ENCODE measurements at regions not wholly inside any gene's neighbourhood (a gene's known extent, or its start where the extent isn't known, plus 50 kb on each side); places are given as distances from the start of the nearest gene placed in this dataset.
A peak's percentile ranks its signal among the peaks of the same experiment; 100 is the strongest.

- no peak for DNase-seq
These were observed 95.5 kb downstream of the RDH14 start for GRCh38 chr2:18464913-18465312.

- no peak for DNase-seq
These were observed 104.4 kb downstream of the RDH14 start for GRCh38 chr2:18456026-18456425.

- no peak for DNase-seq
These were observed 105.1 kb downstream of the RDH14 start for GRCh38 chr2:18455236-18455862.

GRCh38 chr2:18454692-18455235 lies 105.7 kb downstream of the RDH14 start:
- no peak for DNase-seq

GRCh38 chr2:18446715-18447114 lies 113.7 kb downstream of the RDH14 start:
- DNase-seq, result no peak

- no peak for DNase-seq
These were observed 114.8 kb downstream of the RDH14 start for GRCh38 chr2:18445433-18446320.

GRCh38 chr2:18444806-18445205 lies 115.6 kb downstream of the RDH14 start:
- no peak for DNase-seq

- no peak for DNase-seq
These were observed 118.9 kb downstream of the RDH14 start for GRCh38 chr2:18441583-18441982.

GRCh38 chr2:18440777-18441176 lies 119.7 kb downstream of the RDH14 start:
- no peak for DNase-seq

- DNase-seq, result peak in 1 of 3 donors; percentile 1
These were observed 120.3 kb downstream of the RDH14 start for GRCh38 chr2:18440141-18440661.

- DNase-seq, result peak in 1 of 3 donors; percentile 12
These were observed 120.7 kb downstream of the RDH14 start for GRCh38 chr2:18439716-18440115.

GRCh38 chr2:18437909-18438308 lies 122.5 kb downstream of the RDH14 start:
- peak in 1 of 3 donors; percentile 17 for DNase-seq

GRCh38 chr2:18436503-18437005 lies 123.9 kb downstream of the RDH14 start:
- DNase-seq, result no peak

GRCh38 chr2:18435426-18436037 lies 124.9 kb downstream of the RDH14 start:
- DNase-seq, result peak; percentile 42 to 54 (median 48)

- no peak for DNase-seq
These were observed 126.6 kb downstream of the RDH14 start for GRCh38 chr2:18433872-18434271.

- no peak for DNase-seq
These were observed 127.5 kb downstream of the RDH14 start for GRCh38 chr2:18432999-18433398.

- no peak for DNase-seq
These were observed 129.3 kb downstream of the RDH14 start for GRCh38 chr2:18430996-18431748.

GRCh38 chr2:18428516-18428915 lies 131.9 kb downstream of the RDH14 start:
- DNase-seq, result no peak

- DNase-seq, result no peak
These were observed 132.7 kb downstream of the RDH14 start for GRCh38 chr2:18427762-18428161.

GRCh38 chr2:18426174-18426573 lies 134.3 kb downstream of the RDH14 start:
- no peak for DNase-seq

GRCh38 chr2:18425210-18425703 lies 135.2 kb downstream of the RDH14 start:
- DNase-seq, result no peak

- DNase-seq, result no peak
These were observed 136.8 kb downstream of the RDH14 start for GRCh38 chr2:18423636-18424035.

All from suppressor macrophage treated with lipopolysaccharide for 1 hour (primary cell).